Mesenchymal stem cell (in vitro differentiated cells and primary cell): ENCODE measurements at regions not wholly inside any gene's neighbourhood (a gene's known extent, or its start where the extent isn't known, plus 50 kb on each side); places are given as distances from the start of the nearest gene placed in this dataset.

Experiments used
- DNase-seq: peaks from one replicate; pipeline ENCODE4 v3.0.0-alpha.2; 2013
- H2AFZ ChIP-seq: one replicate; pipeline ENCODE4 v1.6.1; 2013; ENCODE audit warnings: low read depth, mild to moderate bottlenecking, control low read depth, inconsistent platforms, low read length, moderate library complexity
- H2AK5ac ChIP-seq: 2 replicates; pipeline ENCODE4 v1.6.1; 2013; ENCODE audit warnings: low read length, moderate library complexity, mild to moderate bottlenecking, inconsistent platforms; ENCODE audit not compliant: severe bottlenecking
- H2BK120ac ChIP-seq: one replicate; pipeline ENCODE4 v1.6.1; 2013; ENCODE audit warnings: low read depth, mild to moderate bottlenecking, inconsistent platforms, low read length, moderate library complexity
- H2BK12ac ChIP-seq, 2 experiments: one replicate each; pipeline ENCODE4 v1.6.1; 2013; ENCODE audit warnings: inconsistent platforms in 2 of 2, low read length in 2 of 2, mild to moderate bottlenecking in 2 of 2, moderate library complexity in 2 of 2, control low read depth in 1 of 2
- H2BK15ac ChIP-seq: one replicate; pipeline ENCODE4 v1.6.1; 2013; ENCODE audit warnings: mild to moderate bottlenecking, low read depth, inconsistent platforms; ENCODE audit not compliant: poor library complexity, severe bottlenecking
- H2BK5ac ChIP-seq: 2 replicates; pipeline ENCODE4 v1.6.1; 2013; ENCODE audit warnings: low read depth, mild to moderate bottlenecking, low read length, control low read depth, inconsistent platforms; ENCODE audit not compliant: poor library complexity, severe bottlenecking
- H3K14ac ChIP-seq, 2 experiments: one replicate each; pipeline ENCODE4 v1.6.1; 2013; ENCODE audit warnings: inconsistent platforms in 2 of 2, low read length in 2 of 2, control low read depth in 1 of 2, mild to moderate bottlenecking in 1 of 2, moderate library complexity in 1 of 2
- H3K18ac ChIP-seq, 2 experiments: one replicate each; pipeline ENCODE4 v1.6.1; 2013; ENCODE audit warnings: inconsistent platforms in 2 of 2, low read length in 2 of 2, control low read depth in 1 of 2, low read depth in 1 of 2, mild to moderate bottlenecking in 1 of 2
- H3K23ac ChIP-seq, 2 experiments: one replicate each; pipeline ENCODE4 v1.6.1; 2013; ENCODE audit warnings: inconsistent platforms in 2 of 2, low read length in 2 of 2, mild to moderate bottlenecking in 2 of 2, moderate library complexity in 2 of 2, control low read depth in 1 of 2
- H3K27ac ChIP-seq: 2 replicates; pipeline ENCODE4 v1.5.1; 2013; ENCODE audit warnings: mild to moderate bottlenecking, moderate library complexity, low read length, control low read depth, inconsistent platforms; ENCODE audit not compliant: poor library complexity, severe bottlenecking
- H3K27me3 ChIP-seq, 2 experiments: 2 replicates each; pipeline versions ENCODE4 v1.6.1 to v1.7.0; 2013; ENCODE audit warnings: low read length in 2 of 2, mild to moderate bottlenecking in 2 of 2, moderate library complexity in 2 of 2, control low read depth in 1 of 2, inconsistent platforms in 1 of 2; ENCODE audit not compliant: control insufficient read depth in 1 of 2, insufficient read depth in 1 of 2
- H3K36me3 ChIP-seq, 2 experiments: 2 replicates each; pipeline versions ENCODE4 v1.6.1 to v1.7.0; 2013; ENCODE audit warnings: low read length in 2 of 2, control low read depth in 1 of 2, inconsistent platforms in 1 of 2, low read depth in 1 of 2, mild to moderate bottlenecking in 1 of 2; ENCODE audit not compliant: insufficient read depth in 2 of 2, control insufficient read depth in 1 of 2
- H3K4ac ChIP-seq, 2 experiments: one replicate each; pipeline ENCODE4 v1.6.1; 2013; ENCODE audit warnings: inconsistent platforms in 2 of 2, low read length in 2 of 2, mild to moderate bottlenecking in 2 of 2, moderate library complexity in 2 of 2, control low read depth in 1 of 2, low read depth in 1 of 2
- H3K4me1 ChIP-seq: 2 replicates; pipeline ENCODE4 v1.6.1; 2013; ENCODE audit warnings: low read depth, low read length, control low read depth; ENCODE audit not compliant: control insufficient read depth, insufficient read depth
- H3K4me2 ChIP-seq: 2 replicates; pipeline ENCODE4 v1.6.1; 2013; ENCODE audit warnings: low read length, mild to moderate bottlenecking, inconsistent platforms; ENCODE audit not compliant: poor library complexity, severe bottlenecking
- H3K4me3 ChIP-seq, 2 experiments: 2 replicates each; pipeline versions ENCODE4 v1.5.1 to v1.7.0; 2013; ENCODE audit warnings: low read length in 2 of 2, mild to moderate bottlenecking in 2 of 2, control low read depth in 1 of 2, low read depth in 1 of 2; ENCODE audit not compliant: insufficient read depth in 1 of 2
- H3K79me1 ChIP-seq: replicated peaks from 2 replicates; pipeline ENCODE4 v1.6.1; 2013; ENCODE audit warnings: mild to moderate bottlenecking, control low read depth, low read length, inconsistent platforms; ENCODE audit not compliant: poor library complexity, severe bottlenecking
- H3K9ac ChIP-seq: 2 replicates; pipeline ENCODE4 v1.7.0; 2013; ENCODE audit warnings: mild to moderate bottlenecking, low read length, moderate library complexity
- H3K9me3 ChIP-seq: 2 replicates; pipeline ENCODE4 v1.7.0; 2013; ENCODE audit warnings: mild to moderate bottlenecking, low read length; ENCODE audit not compliant: control insufficient read depth
- H4K8ac ChIP-seq: one replicate; pipeline ENCODE4 v1.6.1; 2013; ENCODE audit warnings: inconsistent platforms, mild to moderate bottlenecking, low read length, moderate library complexity
- H4K91ac ChIP-seq: one replicate; pipeline ENCODE4 v1.6.1; 2013; ENCODE audit warnings: mild to moderate bottlenecking, low read length, inconsistent platforms
- whole genome bisulfite sequencing: methylation state at CpG from one replicate; pipeline ENCODE4 v1.1.7; 2013; ENCODE audit warnings: mixed read lengths; 5-methylcytosine and 5-hydroxymethylcytosine counted together

- Histone ChIP-seq H2BK120ac (no peak overlapping the region), H3K23ac (no peak overlapping the region), H3K4ac (no peak overlapping the region), H3K36me3 (no peaks in the 10 kb centered on the region), H3K27ac (no peak overlapping the region), H4K8ac (no peak overlapping the region), H3K4me3 (no peak overlapping the region), H3K4me2 (no peak overlapping the region), H3K14ac (no peak overlapping the region), H3K18ac (no peak overlapping the region), H2BK12ac (no peak overlapping the region), H2BK5ac (no peak overlapping the region), H3K4me1 (no peaks in the 10 kb centered on the region), H2AK5ac (no peak overlapping the region), H2BK15ac (no peak overlapping the region), H3K79me1 (no peaks in the 10 kb centered on the region), H3K27me3 (no peaks in the 10 kb centered on the region), H3K9me3 (no peaks in the 10 kb centered on the region), H3K9ac (no peak overlapping the region), H4K91ac (no peak overlapping the region), H2AFZ (no peak overlapping the region)
- no peak for DNase-seq
- 70% methylated on average over 6 of the region's 9 CpGs for WGBS
These were observed 50.1 kb upstream of the TRPM3 start for GRCh38 chr9:71171517-71171916.
